K562 (cell line): ENCODE measurements at regions not wholly inside any gene's neighbourhood (a gene's known extent, or its start where the extent isn't known, plus 50 kb on each side); places are given as distances from the start of the nearest gene placed in this dataset.

Source experiments
- ATAC-seq: fragments of 200-7000 bp; cut with Tn5 transposase; 3 replicates; pipeline ENCODE4 v1.9.1; 2020; ENCODE audit warnings: moderate library complexity
- BruUV-seq: library from RNA; stranded (reverse); fragments of 400-500 nt; replicated peaks from 2 replicates; lab custom pipeline; 2021; lab: Mats Ljungman, UMichigan
- CTCF ChIA-PET: fragments of 300-600 bp; formaldehyde crosslinking; extraction: SDS; loops from one replicate; lab custom pipeline; 2021; ENCODE audit warnings: low intra/inter-chr PET ratio; lab: Yijun Ruan, JAX
- POLR2A ChIA-PET: fragments of 300-600, 350-650 bp; sonication (Branson Sonifier 250); formaldehyde crosslinking; extraction: SDS; loops from one replicate; lab custom pipeline; 2021; ENCODE audit warnings: antibody characterized with exemption, inconsistent platforms; lab: Yijun Ruan, JAX
- DNase-seq, 4 experiments: peaks; one replicate each; pipeline versions ENCODE4 v3.0.0 to v3.0.0-alpha.2; 2011 to 2018; ENCODE audit warnings: low spot score in 3 of 4, mixed read lengths in 3 of 4; ENCODE audit errors: extremely low read depth in 1 of 4
- FAIRE-seq: peaks from 2 replicates; lab custom pipeline; 2011; peaks lifted over from hg19 to GRCh38; lab: Jason Lieb, UNC
- H2AFZ ChIP-seq: 2 replicates; pipeline ENCODE4 v1.6.0; 2011; ENCODE audit warnings: low read depth, low read length, control low read depth, inconsistent platforms
- H3K27ac ChIP-seq: fragments of 200-600 bp; 3 replicates; pipeline ENCODE4 v1.8.0; 2011; ENCODE audit warnings: low read depth, mild to moderate bottlenecking, control low read depth, inconsistent platforms, low read length, moderate library complexity, mixed read lengths; ENCODE audit errors: extremely low read depth
- H3K27me3 ChIP-seq, 2 experiments: fragments of 300-600 bp in 1 of 2; 2 replicates in 1 of 2; 3 replicates in 1 of 2; pipeline versions ENCODE4 v1.6.0 to v1.8.0; 2011; ENCODE audit warnings: inconsistent platforms in 2 of 2, low read length in 2 of 2, mild to moderate bottlenecking in 1 of 2, mixed read lengths in 1 of 2, moderate library complexity in 1 of 2; ENCODE audit not compliant: control insufficient read depth in 2 of 2, insufficient read depth in 2 of 2
- H3K36me3 ChIP-seq: fragments of 300-600 bp; 3 replicates; pipeline ENCODE4 v1.8.0; 2011; ENCODE audit warnings: mild to moderate bottlenecking, low read length, inconsistent platforms; ENCODE audit not compliant: control insufficient read depth, insufficient read depth
- H3K4me1 ChIP-seq, 2 experiments: fragments of 200-600 bp in 1 of 2; replicated peaks in 1 of 2; 2 replicates in 1 of 2; 3 replicates in 1 of 2; pipeline versions ENCODE4 v1.5.1 to v1.8.0; 2011; ENCODE audit warnings: inconsistent platforms in 2 of 2, low read length in 2 of 2, mild to moderate bottlenecking in 1 of 2, mixed read lengths in 1 of 2, moderate library complexity in 1 of 2; ENCODE audit not compliant: control insufficient read depth in 2 of 2, insufficient read depth in 2 of 2
- H3K4me2 ChIP-seq: 2 replicates; pipeline ENCODE4 v1.6.1; 2011; ENCODE audit warnings: low read length, control low read depth, inconsistent platforms, mixed read lengths; ENCODE audit not compliant: insufficient read depth
- H3K4me3 ChIP-seq: fragments of 200-600 bp; sonication (generic), shearing (Covaris generic); 2 replicates; pipeline ENCODE4 v1.5.1; 2016; ENCODE audit warnings: control low read depth, inconsistent platforms
- H3K79me2 ChIP-seq: fragments of 200-600 bp; 3 replicates; pipeline ENCODE4 v1.8.0; 2011; ENCODE audit warnings: low read length, inconsistent platforms; ENCODE audit not compliant: control insufficient read depth, insufficient read depth
- H3K9ac ChIP-seq, 2 experiments: 2 replicates each; pipeline versions ENCODE4 v1.6.0 to v1.6.1; 2011; ENCODE audit warnings: low read depth in 2 of 2, low read length in 2 of 2, control low read depth in 1 of 2, inconsistent platforms in 1 of 2, mild to moderate bottlenecking in 1 of 2, mixed read lengths in 1 of 2; ENCODE audit not compliant: insufficient read depth in 1 of 2
- H3K9me1 ChIP-seq: one replicate; pipeline ENCODE4 v1.6.0; 2011; ENCODE audit warnings: inconsistent platforms, mild to moderate bottlenecking, low read length, moderate library complexity; ENCODE audit not compliant: control insufficient read depth, insufficient read depth
- H3K9me3 ChIP-seq: replicated peaks from 2 replicates; pipeline ENCODE4 v1.5.1; 2011; ENCODE audit warnings: low read depth, low read length, inconsistent platforms; ENCODE audit not compliant: control insufficient read depth, insufficient read depth
- H4K20me1 ChIP-seq: replicated peaks from 2 replicates; pipeline ENCODE4 v1.6.1; 2011; ENCODE audit warnings: low read length, inconsistent platforms, mixed read lengths; ENCODE audit not compliant: control insufficient read depth, insufficient read depth
- HDAC6 ChIP-seq: IDR thresholded peaks from 2 replicates; pipeline ENCODE4 v1.6.1; 2012; ENCODE audit warnings: low read depth, mild to moderate bottlenecking, control low read depth, inconsistent platforms, low read length, moderate library complexity
- MAFF ChIP-seq: IDR thresholded peaks from 2 replicates; pipeline ENCODE4 v1.6.1; 2012; ENCODE audit warnings: low read length, improper control_type of control experiment
- MCM5 ChIP-seq: fragments of 450-650 bp; IDR thresholded peaks from 2 replicates; pipeline ENCODE4 v1.6.1; 2016; ENCODE audit warnings: low read depth
- NCOA1 ChIP-seq: fragments of 450-650 bp; IDR thresholded peaks from 2 replicates; pipeline ENCODE4 v1.6.1; 2016; ENCODE audit warnings: low read depth
- SOX6 ChIP-seq: fragments of 450-650 bp; IDR thresholded peaks from 2 replicates; pipeline ENCODE4 v1.6.1; 2014; ENCODE audit warnings: mild to moderate bottlenecking
- SRSF1 ChIP-seq: fragments of 200-400 bp; formaldehyde crosslinking; IDR thresholded peaks from 2 replicates; pipeline ENCODE4 v1.6.1; 2017; ENCODE audit warnings: mild to moderate bottlenecking, low read depth, low read length, moderate library complexity
- ZNF263 ChIP-seq: sonication (generic); formaldehyde crosslinking; IDR thresholded peaks from 2 replicates; pipeline ENCODE4 v1.8.0; 2022; ENCODE audit warnings: mild to moderate bottlenecking, missing genetic modification reagents, borderline replicate concordance
- WGBS: fragments of 100-300 bp; shearing (Covaris generic); methylation state at CpG from one replicate; pipeline ENCODE4 v1.1.6; 2016; ENCODE audit warnings: low coverage, mixed read lengths; ENCODE audit not compliant: insufficient coverage; ENCODE audit errors: missing lambda C conversion rate; 5-methylcytosine and 5-hydroxymethylcytosine counted together
- in situ Hi-C: fragments of 300-500 bp; cut with MboI; formaldehyde crosslinking; loops from 4 replicates; pipeline ENCODE4 v1.15.0; 2018; ENCODE audit warnings: inconsistent platforms, mixed read lengths
- intact Hi-C: fragments of 100-400 bp; cut with micrococcal nuclease; formaldehyde crosslinking; loops from 2 replicates; pipeline ENCODE4 v1.14.2; 2022
- TF ChIP-seq, protein P1 (sequence below): fragments of 450-650 bp; conservative IDR thresholded peaks from 2 replicates; pipeline ENCODE4 v1.6.1; 2016; ENCODE audit warnings: missing genetic modification characterization, low read depth, mild to moderate bottlenecking, control low read depth, missing compliant biosample characterization

DNA sequence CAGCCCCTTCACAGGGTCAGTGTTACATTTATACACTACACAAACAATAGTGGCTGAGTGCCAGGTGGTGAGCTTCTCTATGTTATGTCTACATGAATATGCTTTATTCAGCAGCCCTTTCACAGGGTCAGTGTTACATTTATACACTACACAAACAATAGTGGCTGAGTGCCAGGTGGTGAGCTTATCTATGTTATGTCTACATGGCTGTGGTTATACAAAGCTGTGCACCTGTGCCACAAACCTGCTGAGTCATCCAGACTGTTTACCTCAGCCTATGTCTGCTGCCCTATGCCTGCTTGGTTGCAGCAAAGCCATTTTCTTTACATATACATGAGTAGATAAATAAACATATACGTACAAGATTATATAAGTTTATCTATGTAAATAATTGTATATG lies 76.5 kb downstream of the ZNF726 start:
- Histone ChIP-seq H3K9ac (no peak overlapping the region), H2AFZ (no peak overlapping the region), H3K4me2 (no peak overlapping the region), H3K4me3 (no peak overlapping the region), H4K20me1 (no peaks in the 10 kb centered on the region), H3K9me3 (no peaks in the 10 kb centered on the region; the same call in none of the 2 replicates)
- CTCF ChIA-PET, result no interaction called here
- intact Hi-C loops, result no loop called here
- DNase-seq (peak in 1 of 4 experiments; percentile 4), FAIRE-seq (no peak)
- 0% methylated on average over 1 of the region's 1 CpG for WGBS
- no peak for TF ChIP-seq HDAC6
- TF ChIP-seq NCOA1, result no peak
- no peak for TF ChIP-seq ZNF263 (CRISPR knock-in tag)
- TF ChIP-seq SOX6, result 0 out of 2 replicates have a peak, but pooled peaks have one; percentile 9
- TF ChIP-seq MCM5, result no peak
- TF ChIP-seq MAFF, result peak; percentile 20; the same call in 1 of the 2 replicates
- TF ChIP-seq, protein P1, sequence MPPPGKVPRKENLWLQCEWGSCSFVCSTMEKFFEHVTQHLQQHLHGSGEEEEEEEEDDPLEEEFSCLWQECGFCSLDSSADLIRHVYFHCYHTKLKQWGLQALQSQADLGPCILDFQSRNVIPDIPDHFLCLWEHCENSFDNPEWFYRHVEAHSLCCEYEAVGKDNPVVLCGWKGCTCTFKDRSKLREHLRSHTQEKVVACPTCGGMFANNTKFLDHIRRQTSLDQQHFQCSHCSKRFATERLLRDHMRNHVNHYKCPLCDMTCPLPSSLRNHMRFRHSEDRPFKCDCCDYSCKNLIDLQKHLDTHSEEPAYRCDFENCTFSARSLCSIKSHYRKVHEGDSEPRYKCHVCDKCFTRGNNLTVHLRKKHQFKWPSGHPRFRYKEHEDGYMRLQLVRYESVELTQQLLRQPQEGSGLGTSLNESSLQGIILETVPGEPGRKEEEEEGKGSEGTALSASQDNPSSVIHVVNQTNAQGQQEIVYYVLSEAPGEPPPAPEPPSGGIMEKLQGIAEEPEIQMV, result no peak
- TF ChIP-seq SRSF1, result no peak
- TF ChIP-seq, all 486 proteins: peak for 2
- POLR2A ChIA-PET, result interaction anchor here (0.5 to 0.7 kb wide), 2 partner anchors 12 to 43 kb away, joined by 3 read pairs; no protein-coding TSS in a partner anchor
- no peak for ATAC-seq
- Histone ChIP-seq H3K9me1 (no peaks in the 10 kb centered on the region), H3K27ac (no peak overlapping the region), H3K36me3 (no peaks in the 10 kb centered on the region), H3K79me2 (no peaks in the 10 kb centered on the region), H3K27me3 (no peaks in the 10 kb centered on the region), H3K4me1 (no peaks in the 10 kb centered on the region)
- in situ Hi-C loops, result no loop called here
- no TSS peak for BruUV-seq
